ENCODE measurements at regions not wholly inside any gene's neighbourhood (a gene's known extent, or its start where the extent isn't known, plus 50 kb on each side); places are given as distances from the start of the nearest gene placed in this dataset.

DNA sequence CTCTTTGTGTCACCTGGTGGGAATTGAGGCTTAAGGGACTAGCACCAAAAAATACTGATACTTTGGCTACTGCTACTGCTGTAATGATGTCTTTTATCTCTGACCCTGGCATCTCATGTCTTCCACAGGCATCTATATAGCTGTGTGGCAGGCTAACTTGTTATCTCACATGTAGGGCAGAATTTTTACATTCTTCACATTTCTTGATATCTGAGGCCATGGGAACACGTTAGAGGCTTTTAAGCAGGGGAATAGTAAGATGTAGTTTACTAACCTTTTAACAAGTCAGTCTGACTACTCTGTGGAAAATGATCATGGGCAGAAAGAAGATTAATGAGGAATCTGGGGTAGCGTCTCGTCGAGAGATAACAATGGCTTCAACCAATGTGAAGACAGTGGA is 498.4 kb downstream of the PCNX1 start:
- in situ Hi-C loops (cut with MboI): no loop called here
- H2AFZ ChIP-seq (ENCODE audit: low read depth, low read length): no peak overlapping the region
- POLR2A ChIA-PET: no interaction called here

More for the DNA sequence above, 498.4 kb downstream of the PCNX1 start:
- TF ChIP-seq, protein P1, sequence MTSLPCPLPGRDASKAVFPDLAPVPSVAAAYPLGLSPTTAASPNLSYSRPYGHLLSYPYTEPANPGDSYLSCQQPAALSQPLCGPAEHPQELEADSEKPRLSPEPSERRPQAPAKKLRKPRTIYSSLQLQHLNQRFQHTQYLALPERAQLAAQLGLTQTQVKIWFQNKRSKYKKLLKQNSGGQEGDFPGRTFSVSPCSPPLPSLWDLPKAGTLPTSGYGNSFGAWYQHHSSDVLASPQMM (CRISPR knock-in tag; IDR thresholded peaks at IDR 0.05): no peak
- TF ChIP-seq ZNF212 (CRISPR knock-in tag; IDR thresholded peaks at IDR 0.05) (no peak), BCL6 (CRISPR knock-in tag; IDR thresholded peaks at IDR 0.05) (no peak), PYGO2 (tag; IDR thresholded peaks at IDR 0.05) (no peak), KLF10 (CRISPR knock-in tag; IDR thresholded peaks at IDR 0.05) (no peak), MTA2 (IDR thresholded peaks at IDR 0.05; ENCODE audit: low read depth) (no peak), ZNF707 (CRISPR knock-in tag; conservative IDR thresholded peaks at IDR 0.05) (no peak), KAT7 (CRISPR knock-in tag; IDR thresholded peaks at IDR 0.05; ENCODE audit: borderline replicate concordance) (no peak), ZNF408 (CRISPR knock-in tag; IDR thresholded peaks at IDR 0.05; ENCODE audit: low read depth) (no peak), HDAC1 (IDR thresholded peaks at IDR 0.05) (no peak), FOXA1 (IDR thresholded peaks at IDR 0.05; ENCODE audit: borderline replicate concordance) (no peak), RBBP5 (IDR thresholded peaks at IDR 0.05; ENCODE audit: borderline replicate concordance, insufficient read depth, low read length, poor library complexity, severe bottlenecking) (no peak), EP400 (IDR thresholded peaks at IDR 0.05) (no peak), CHD4 (IDR thresholded peaks at IDR 0.05; ENCODE audit: insufficient read depth, insufficient replicate concordance, low read depth, low read length, poor library complexity, severe bottlenecking) (no peak), CHD2 (IDR thresholded peaks at IDR 0.05; ENCODE audit: low read depth, low read length) (no peak)
- TF ChIP-seq, protein P2, sequence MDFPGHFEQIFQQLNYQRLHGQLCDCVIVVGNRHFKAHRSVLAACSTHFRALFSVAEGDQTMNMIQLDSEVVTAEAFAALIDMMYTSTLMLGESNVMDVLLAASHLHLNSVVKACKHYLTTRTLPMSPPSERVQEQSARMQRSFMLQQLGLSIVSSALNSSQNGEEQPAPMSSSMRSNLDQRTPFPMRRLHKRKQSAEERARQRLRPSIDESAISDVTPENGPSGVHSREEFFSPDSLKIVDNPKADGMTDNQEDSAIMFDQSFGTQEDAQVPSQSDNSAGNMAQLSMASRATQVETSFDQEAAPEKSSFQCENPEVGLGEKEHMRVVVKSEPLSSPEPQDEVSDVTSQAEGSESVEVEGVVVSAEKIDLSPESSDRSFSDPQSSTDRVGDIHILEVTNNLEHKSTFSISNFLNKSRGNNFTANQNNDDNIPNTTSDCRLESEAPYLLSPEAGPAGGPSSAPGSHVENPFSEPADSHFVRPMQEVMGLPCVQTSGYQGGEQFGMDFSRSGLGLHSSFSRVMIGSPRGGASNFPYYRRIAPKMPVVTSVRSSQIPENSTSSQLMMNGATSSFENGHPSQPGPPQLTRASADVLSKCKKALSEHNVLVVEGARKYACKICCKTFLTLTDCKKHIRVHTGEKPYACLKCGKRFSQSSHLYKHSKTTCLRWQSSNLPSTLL (IDR thresholded peaks at IDR 0.05): no peak
- TF ChIP-seq, protein P3, sequence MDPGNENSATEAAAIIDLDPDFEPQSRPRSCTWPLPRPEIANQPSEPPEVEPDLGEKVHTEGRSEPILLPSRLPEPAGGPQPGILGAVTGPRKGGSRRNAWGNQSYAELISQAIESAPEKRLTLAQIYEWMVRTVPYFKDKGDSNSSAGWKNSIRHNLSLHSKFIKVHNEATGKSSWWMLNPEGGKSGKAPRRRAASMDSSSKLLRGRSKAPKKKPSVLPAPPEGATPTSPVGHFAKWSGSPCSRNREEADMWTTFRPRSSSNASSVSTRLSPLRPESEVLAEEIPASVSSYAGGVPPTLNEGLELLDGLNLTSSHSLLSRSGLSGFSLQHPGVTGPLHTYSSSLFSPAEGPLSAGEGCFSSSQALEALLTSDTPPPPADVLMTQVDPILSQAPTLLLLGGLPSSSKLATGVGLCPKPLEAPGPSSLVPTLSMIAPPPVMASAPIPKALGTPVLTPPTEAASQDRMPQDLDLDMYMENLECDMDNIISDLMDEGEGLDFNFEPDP (CRISPR knock-in tag; IDR thresholded peaks at IDR 0.05): no peak
- Histone ChIP-seq H3K27ac (ENCODE audit: extremely low read depth, low read depth, low read length) (no peak overlapping the region), H3K27me3 (ENCODE audit: control insufficient read depth in 2 of 2, insufficient read depth in 2 of 2, low read length in 2 of 2) (no peaks in the 10 kb centered on the region), H3K4me2 (ENCODE audit: insufficient read depth, low read length) (no peak overlapping the region), H3K79me2 (ENCODE audit: control insufficient read depth, insufficient read depth, low read length) (no peaks in the 10 kb centered on the region), H3K9ac (ENCODE audit: insufficient read depth in 1 of 2, low read depth in 2 of 2, low read length in 2 of 2) (no peak overlapping the region), H3K36me3 (ENCODE audit: control insufficient read depth, insufficient read depth, low read length) (no peaks in the 10 kb centered on the region), H3K4me3 (no peak overlapping the region), H4K20me1 (replicated peaks; ENCODE audit: control insufficient read depth, insufficient read depth, low read length) (no peaks in the 10 kb centered on the region), H3K9me1 (ENCODE audit: control insufficient read depth, insufficient read depth, low read length) (no peaks in the 10 kb centered on the region), H3K9me3 (replicated peaks; ENCODE audit: control insufficient read depth, insufficient read depth, low read depth, low read length) (no peaks in the 10 kb centered on the region), H3K4me1 (replicated peaks in 1 of 2; ENCODE audit: control insufficient read depth in 2 of 2, insufficient read depth in 2 of 2, low read length in 2 of 2) (no peaks in the 10 kb centered on the region)
- FAIRE-seq (no peak), DNase-seq (ENCODE audit: extremely low read depth in 1 of 4, low spot score in 3 of 4) (no peak), ATAC-seq (no peak)
- BruUV-seq (replicated peaks): no TSS peak
- CTCF ChIA-PET (ENCODE audit: low intra/inter-chr PET ratio): no interaction called here
- intact Hi-C loops (cut with micrococcal nuclease): no loop called here
- 58% methylated on average over 4 of the region's 4 CpGs for WGBS (ENCODE audit: insufficient coverage, low coverage, missing lambda C conversion rate)

Data from K562 (cell line).